SU-DHL-6 (cell line): ENCODE measurements at regions not wholly inside any gene's neighbourhood (a gene's known extent, or its start where the extent isn't known, plus 50 kb on each side); places are given as distances from the start of the nearest gene placed in this dataset.

Experiments used
- H2AFZ ChIP-seq: fragments of 200-600 bp; sonication (generic); 2 replicates; pipeline ENCODE4 v1.6.1; 2014; ENCODE audit warnings: low read depth, mild to moderate bottlenecking, moderate library complexity, mixed read lengths, antibody characterized with exemption, low read length; ENCODE audit not compliant: severe bottlenecking
- H3F3A ChIP-seq: fragments of 200-600 bp; shearing (Covaris generic); 2 replicates; pipeline ENCODE4 v1.6.0; 2016; ENCODE audit warnings: antibody characterized with exemption, mild to moderate bottlenecking; ENCODE audit not compliant: insufficient read depth
- H3K27ac ChIP-seq: fragments of 200-600 bp; sonication (generic); 2 replicates; pipeline ENCODE4 v1.5.1; 2016; ENCODE audit warnings: low read depth, mild to moderate bottlenecking, low read length, moderate library complexity, mixed read lengths
- H3K27me3 ChIP-seq: fragments of 200-600 bp; sonication (generic), shearing (Covaris generic); 2 replicates; pipeline ENCODE4 v1.6.0; 2014; ENCODE audit warnings: mild to moderate bottlenecking, low read length
- H3K36me3 ChIP-seq: fragments of 200-600 bp; sonication (generic); 2 replicates; pipeline ENCODE4 v1.6.1; 2014; ENCODE audit warnings: mild to moderate bottlenecking, low read length, mixed read lengths
- H3K4me2 ChIP-seq: fragments of 300-600, 200-600 bp; shearing (Covaris generic), sonication (generic); 2 replicates; pipeline ENCODE4 v1.6.0; 2014; ENCODE audit warnings: low read length, low read depth, mild to moderate bottlenecking; ENCODE audit not compliant: poor library complexity, severe bottlenecking
- H3K4me3 ChIP-seq: fragments of 200-600 bp; sonication (generic); 2 replicates; pipeline ENCODE4 v1.5.1; 2014; ENCODE audit warnings: antibody characterized with exemption, low read length, mild to moderate bottlenecking, mixed read lengths; ENCODE audit not compliant: insufficient read depth, poor library complexity, severe bottlenecking
- H3K79me2 ChIP-seq: fragments of 200-600 bp; sonication (generic); 2 replicates; pipeline ENCODE4 v1.6.1; 2014; ENCODE audit warnings: mild to moderate bottlenecking, low read length, moderate library complexity; ENCODE audit not compliant: insufficient read depth
- H3K9ac ChIP-seq: fragments of 200-600 bp; sonication (generic); 2 replicates; pipeline ENCODE4 v1.7.0; 2014; ENCODE audit warnings: mild to moderate bottlenecking, low read length
- H3K9me2 ChIP-seq: fragments of 200-600 bp; sonication (generic); replicated peaks from 2 replicates; pipeline ENCODE4 v1.6.1; 2014; ENCODE audit warnings: low read length; ENCODE audit not compliant: insufficient read depth
- H3K9me3 ChIP-seq: fragments of 200-600 bp; sonication (generic); 2 replicates; pipeline ENCODE4 v1.6.1; 2014; ENCODE audit warnings: low read length, mixed read lengths; ENCODE audit not compliant: insufficient read depth
- H4K20me1 ChIP-seq: fragments of 200-600 bp; sonication (generic); 2 replicates; pipeline ENCODE4 v1.6.1; 2014; ENCODE audit warnings: low read depth, mild to moderate bottlenecking, antibody characterized with exemption, low read length, moderate library complexity, mixed read lengths
- CTCF ChIP-seq: fragments of 200-600 bp; sonication (generic); IDR thresholded peaks from one replicate; pipeline ENCODE4 v1.5.1; 2017; ENCODE audit warnings: antibody characterized with exemption, mild to moderate bottlenecking, low read length, moderate library complexity; ENCODE audit not compliant: insufficient read depth, poor library complexity, severe bottlenecking
- EZH2phosphoT487 ChIP-seq: fragments of 200-600 bp; sonication (generic), shearing (Covaris generic); conservative IDR thresholded peaks from 2 replicates; pipeline ENCODE4 v1.6.1; 2018; ENCODE audit warnings: mild to moderate bottlenecking, antibody characterized with exemption, low read length, moderate library complexity, mixed read lengths

GRCh38 chr3:163561151-163561550 lies 1517.1 kb downstream of the SI start:
- H3K4me2 ChIP-seq, result no peak overlapping the region
- no peaks in the 10 kb centered on the region for H3F3A ChIP-seq
- no peak overlapping the region for H3K9ac ChIP-seq
- no peaks in the 10 kb centered on the region for H3K27me3 ChIP-seq
- peaks cover 6% of the 10 kb centered on the region; the same call in 1 of the 2 replicates for H3K9me3 ChIP-seq
- no peaks in the 10 kb centered on the region for H3K36me3 ChIP-seq
- no peak overlapping the region for H3K27ac ChIP-seq
- no peak for TF ChIP-seq EZH2phosphoT487
- no peak for TF ChIP-seq CTCF
- no peaks in the 10 kb centered on the region for H3K79me2 ChIP-seq
- H4K20me1 ChIP-seq, result no peaks in the 10 kb centered on the region
- no peak overlapping the region for H3K4me3 ChIP-seq
- no peaks in the 10 kb centered on the region for H3K9me2 ChIP-seq
- H2AFZ ChIP-seq, result peak overlapping the region; percentile 68

GRCh38 chr3:163560459-163560858 lies 1517.8 kb downstream of the SI start:
- Histone ChIP-seq H3K36me3 (no peaks in the 10 kb centered on the region), H3K27ac (no peak overlapping the region), H3K4me3 (no peak overlapping the region), H3K9me2 (no peaks in the 10 kb centered on the region), H3K9ac (no peak overlapping the region), H4K20me1 (no peaks in the 10 kb centered on the region), H2AFZ (peak overlapping the region; percentile 68), H3K4me2 (no peak overlapping the region), H3K27me3 (no peaks in the 10 kb centered on the region), H3K79me2 (no peaks in the 10 kb centered on the region), H3F3A (no peaks in the 10 kb centered on the region), H3K9me3 (peaks cover 6% of the 10 kb centered on the region; the same call in 1 of the 2 replicates)
- TF ChIP-seq CTCF (no peak), EZH2phosphoT487 (no peak)

GRCh38 chr3:163556813-163557523 lies 1521.3 kb downstream of the SI start:
- Histone ChIP-seq H4K20me1 (no peaks in the 10 kb centered on the region), H2AFZ (peak overlapping the region; percentile 79), H3F3A (no peaks in the 10 kb centered on the region), H3K9me3 (no peaks in the 10 kb centered on the region), H3K79me2 (no peaks in the 10 kb centered on the region), H3K4me2 (no peak overlapping the region), H3K27ac (no peak overlapping the region), H3K4me3 (no peak overlapping the region), H3K36me3 (peaks cover 5% of the 10 kb centered on the region; the same call in 1 of the 2 replicates), H3K9me2 (no peaks in the 10 kb centered on the region), H3K9ac (no peak overlapping the region), H3K27me3 (no peaks in the 10 kb centered on the region)
- TF ChIP-seq CTCF, result no peak
- TF ChIP-seq EZH2phosphoT487, result no peak
